ENCODE measurements at regions not wholly inside any gene's neighbourhood (a gene's known extent, or its start where the extent isn't known, plus 50 kb on each side); places are given as distances from the start of the nearest gene placed in this dataset.
"Not testable (repeated sequence)": the region's sequence is repeated elsewhere in the genome, so short reads cannot be mapped to it uniquely, and the experiment has no call there.

DNA sequence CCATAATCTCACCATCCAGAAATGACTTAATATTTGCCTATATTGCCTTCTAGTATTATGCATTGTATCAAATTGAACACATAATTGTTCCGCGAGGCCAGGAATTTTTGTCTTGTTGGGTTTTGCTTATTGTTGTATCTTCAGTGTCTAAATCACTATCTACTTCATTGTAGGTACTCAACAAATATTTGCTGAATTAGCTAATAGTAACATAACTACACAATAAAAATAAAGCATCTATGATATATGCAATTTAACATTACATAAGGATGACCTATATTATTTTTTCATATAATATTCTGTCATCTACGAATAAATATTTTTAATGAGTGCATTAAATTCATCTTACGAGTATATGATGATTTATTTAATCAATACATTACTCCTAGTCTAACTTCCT, 656.3 kb downstream of the ETNK1 start:
- DNase-seq = no peak

DNA sequence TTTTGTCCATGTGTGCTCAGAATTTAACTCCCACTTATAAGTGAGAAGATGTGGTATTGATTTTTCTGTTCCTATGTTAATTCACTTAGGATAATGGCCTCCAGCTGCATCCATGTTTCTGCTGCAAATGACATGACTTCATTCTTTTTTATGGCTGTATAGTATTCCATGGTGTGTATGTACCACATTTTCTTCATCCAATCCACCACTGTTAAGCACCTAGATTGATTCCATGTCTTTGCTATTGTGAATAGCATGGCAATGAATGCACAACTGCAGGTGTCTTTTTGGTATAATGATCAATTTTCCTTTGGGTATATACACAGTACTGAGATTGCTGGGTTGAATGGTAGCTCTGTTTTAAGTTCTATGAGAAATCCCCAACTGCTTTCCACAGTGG, 657.7 kb downstream of the ETNK1 start:
- no peak for DNase-seq

DNA sequence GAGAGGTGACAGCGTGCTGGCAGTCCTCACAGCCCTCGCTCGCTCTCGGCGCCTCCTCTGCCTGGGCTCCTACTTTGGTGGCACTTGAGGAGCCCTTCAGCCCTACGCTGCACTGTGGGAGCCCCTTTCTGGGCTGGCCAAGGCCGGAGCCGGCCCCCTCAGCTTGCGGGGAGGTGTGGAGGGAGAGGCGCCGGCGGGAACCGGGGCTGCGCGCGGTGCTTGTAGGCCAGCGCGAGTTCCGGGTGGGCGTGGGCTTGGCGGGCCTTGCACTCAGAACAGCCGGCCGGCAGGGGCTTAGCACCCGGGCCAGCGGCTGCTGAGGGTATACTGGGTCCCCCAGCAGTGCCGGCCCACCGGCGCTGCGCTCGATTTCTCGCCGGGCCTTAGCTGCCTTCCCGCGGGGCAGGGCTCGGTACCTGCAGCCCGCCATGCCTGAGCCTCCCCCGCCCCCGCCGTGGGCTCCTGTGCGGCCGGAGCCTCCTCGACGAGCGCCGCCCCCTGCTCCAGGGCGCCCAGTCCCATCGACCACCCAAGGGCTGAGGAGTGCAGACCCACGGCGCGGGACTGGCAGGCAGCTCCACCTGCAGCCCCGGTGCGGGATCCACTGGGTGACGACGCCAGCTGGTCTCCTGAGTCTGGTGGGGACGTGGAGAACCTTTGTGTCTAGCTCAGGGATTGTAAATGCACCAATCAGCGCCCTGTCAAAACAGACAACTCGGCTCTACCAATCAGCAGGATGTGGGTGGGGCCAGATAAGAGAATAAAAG, 661.0 kb downstream of the ETNK1 start:
- not testable (repeated sequence) for DNase-seq

DNA sequence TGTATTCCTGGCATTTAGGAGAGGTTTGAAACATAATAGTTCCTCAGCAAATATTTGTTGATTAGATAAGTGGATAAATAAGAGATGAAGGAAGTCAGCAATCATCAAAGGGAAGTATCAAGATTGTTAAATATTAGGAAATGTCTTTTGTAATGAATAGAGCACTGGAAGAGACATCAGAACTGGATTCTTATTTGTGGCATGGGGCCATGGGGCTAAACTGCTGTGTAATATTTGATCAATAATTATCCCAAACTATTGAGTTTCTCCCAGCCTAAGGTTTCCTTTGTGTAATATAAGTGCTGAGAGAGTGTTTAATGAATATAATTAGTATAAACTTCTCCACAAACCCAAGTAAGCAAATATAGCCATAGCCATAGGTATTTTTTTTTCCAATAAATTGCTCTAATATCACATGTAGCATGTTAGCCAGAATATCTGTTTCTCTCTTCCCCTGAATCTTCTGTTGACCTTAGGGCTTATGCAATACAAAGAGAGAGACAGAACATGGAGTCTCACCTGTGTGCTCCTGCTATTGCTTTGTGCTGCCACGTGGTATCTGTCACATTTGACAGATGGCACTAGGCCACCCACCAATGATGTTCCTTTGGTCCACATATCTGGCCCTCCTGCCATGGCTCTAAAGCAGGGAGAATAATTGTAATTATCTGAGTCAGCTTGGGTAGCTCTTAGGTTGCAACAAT, 658.7 kb downstream of the SOX5 start:
- DNase-seq = no peak

DNA sequence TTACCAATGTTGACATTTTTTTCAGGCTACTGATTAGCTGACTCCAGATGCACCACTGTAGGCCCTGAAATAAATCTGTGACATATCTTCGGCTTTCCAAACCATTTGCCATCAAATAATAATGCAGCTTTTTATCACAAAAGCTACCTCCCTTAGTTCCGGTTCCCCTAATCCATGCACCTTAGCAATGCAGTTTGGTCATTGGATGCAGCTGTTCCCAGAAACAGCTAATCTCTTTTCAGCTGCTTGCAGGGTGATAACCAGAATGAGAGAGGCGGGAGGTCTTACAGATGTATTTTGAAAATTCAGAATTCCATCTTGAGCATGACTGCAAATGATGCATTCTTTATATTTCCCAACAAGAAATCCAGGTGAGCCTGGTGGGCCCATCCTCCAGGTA, 646.2 kb downstream of the SOX5 start:
- DNase-seq = no peak

DNA sequence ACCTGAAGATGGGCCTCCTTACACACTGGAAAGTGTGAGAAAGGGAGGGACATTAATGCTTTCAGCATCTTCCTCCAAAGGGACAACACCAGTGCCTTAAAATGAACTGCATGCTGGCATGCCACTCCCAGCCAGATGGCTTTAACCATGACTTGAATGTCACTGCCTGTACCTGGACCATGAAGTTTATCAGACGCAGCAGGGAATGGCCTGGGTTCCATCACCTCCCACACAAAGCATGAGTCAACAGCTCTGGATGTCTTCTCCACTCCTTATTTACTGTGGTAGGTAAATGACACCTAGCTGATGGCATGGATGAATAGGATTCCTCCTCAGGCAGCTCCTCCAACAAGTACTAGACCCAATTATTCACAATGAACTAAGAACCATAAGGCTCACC, 645.6 kb downstream of the SOX5 start:
- DNase-seq = no peak

DNA sequence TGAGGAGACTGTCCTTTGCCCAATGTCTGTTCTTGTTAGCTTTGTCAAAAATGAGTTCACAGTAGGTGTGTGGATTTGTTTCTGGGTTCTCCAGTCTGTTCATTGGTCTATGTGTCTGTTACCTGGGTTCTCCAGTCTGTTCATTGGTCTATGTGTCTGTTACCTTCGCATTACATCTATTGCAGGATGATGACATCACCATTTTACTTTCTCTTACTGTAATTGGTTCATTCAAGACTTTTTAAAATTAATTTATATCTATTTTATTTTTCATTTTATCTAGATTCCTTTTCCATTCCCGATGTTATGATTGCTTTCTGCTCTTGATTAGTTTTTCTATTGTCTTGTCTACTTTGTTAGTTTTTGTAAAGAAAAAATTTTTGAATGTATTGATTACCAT, 615.5 kb downstream of the SOX5 start:
- DNase-seq = no peak

DNA sequence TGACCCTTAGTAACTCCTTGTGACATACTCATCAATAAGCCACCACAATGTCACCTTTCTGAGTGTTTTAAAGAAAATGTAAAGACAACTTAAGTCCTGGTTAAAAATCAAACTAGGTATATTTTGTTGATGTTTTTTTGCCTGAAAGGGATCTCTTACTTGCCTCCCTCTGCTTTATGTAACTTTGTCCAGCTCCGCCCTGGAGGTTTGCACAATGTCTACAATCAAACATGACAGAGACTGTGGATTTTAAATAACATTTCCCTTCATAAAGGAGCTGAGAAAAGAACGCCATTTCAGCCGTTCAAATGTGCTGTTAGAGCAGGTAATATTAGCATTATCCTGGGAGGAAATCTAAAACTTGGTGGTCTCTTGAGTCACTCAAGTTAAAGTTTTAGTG, 613.9 kb downstream of the SOX5 start:
- no peak for DNase-seq

DNA sequence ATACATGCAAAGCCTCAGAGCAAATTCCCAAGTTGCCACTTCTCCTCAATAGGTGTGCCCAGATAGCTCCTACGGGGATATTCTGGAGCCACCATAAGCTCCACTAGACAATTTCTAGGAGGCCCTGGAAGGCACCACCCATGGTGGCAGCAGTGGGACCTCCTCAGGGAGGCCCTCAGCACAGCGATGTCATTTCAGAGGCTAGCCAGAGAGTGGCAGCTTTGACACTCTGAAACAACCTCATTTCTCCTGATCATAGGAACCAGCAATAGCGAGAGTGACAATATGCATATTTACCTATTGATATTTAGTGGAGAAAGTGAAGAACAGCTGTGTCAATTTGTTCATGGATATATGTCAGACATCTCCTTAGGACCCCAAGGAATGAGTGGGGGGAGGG, 612.3 kb downstream of the SOX5 start:
- DNase-seq = no peak

DNA sequence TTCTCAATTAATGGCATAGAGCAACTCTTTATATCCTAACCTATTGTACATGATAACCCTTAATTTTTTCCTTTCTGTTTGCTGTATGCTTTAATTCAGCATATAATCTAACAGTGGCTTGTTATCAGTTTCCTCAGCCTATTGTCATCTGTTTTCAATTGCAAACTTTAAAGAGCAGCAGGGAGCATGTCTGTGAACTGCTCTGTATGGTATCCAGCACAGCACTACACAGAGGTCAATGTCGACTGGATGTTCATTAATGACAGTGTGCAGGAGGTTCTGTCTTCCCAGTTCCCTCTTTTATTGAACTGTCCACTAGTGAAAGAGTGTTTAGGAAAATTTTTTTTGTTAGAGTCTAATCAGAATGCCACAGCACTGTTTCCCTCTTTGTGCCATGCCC, 609.1 kb downstream of the SOX5 start:
- DNase-seq = no peak

DNA sequence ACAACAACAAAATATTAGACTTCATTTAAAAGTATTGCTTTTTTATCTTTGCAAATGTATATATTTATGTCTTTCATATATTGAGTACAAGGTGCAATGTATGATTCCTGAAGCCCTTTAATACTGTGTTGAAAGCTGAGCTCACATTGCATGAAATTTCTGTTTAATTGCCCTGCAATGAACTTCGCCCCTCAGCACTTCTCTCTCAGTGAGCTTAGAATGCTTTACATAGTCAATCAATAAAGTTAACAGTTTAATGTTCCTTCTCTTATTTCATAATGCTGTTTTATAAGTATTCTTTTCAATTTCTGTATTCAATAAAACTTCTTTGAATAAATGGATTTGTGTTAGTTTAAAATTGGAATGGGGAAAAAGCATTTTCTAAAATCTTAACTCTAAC, 607.1 kb downstream of the SOX5 start:
- DNase-seq = no peak

DNA sequence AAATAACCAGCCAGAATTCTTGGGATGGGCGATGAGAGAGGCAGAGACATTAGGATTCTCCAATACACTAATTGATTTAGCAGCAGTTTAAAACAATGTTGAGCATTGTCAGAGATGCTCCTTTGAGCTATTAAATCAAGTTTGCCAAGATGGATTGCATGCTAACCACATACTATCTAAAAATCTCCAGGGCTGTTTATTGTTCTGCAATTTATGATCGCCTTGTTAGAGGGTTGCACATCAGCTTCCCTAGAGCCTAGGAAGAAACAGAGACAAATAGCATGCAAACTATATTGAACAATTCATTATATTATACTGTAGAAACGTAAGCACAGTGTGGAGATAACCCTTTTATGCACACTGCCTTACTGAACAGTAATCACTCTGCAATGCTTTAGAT, 599.9 kb downstream of the SOX5 start:
- DNase-seq = no peak

DNA sequence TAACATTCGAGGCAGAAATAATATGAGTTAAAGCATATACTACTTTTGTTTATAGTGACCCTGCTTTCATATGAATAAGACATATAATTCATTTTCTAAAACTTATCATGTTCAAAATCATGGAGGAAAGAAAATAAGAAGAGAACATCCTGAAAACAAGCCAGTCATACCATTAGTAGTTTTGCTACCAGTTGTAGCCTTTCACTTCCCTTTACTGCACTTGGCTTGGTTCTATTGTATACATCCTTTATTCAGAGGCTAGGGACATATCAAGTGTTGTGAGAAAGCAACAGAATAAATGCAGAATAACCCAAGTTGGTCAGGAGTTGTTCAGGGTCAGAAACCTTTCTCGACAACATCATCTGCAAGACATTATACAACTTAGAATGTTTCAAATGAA, 598.7 kb downstream of the SOX5 start:
- DNase-seq = no peak

DNA sequence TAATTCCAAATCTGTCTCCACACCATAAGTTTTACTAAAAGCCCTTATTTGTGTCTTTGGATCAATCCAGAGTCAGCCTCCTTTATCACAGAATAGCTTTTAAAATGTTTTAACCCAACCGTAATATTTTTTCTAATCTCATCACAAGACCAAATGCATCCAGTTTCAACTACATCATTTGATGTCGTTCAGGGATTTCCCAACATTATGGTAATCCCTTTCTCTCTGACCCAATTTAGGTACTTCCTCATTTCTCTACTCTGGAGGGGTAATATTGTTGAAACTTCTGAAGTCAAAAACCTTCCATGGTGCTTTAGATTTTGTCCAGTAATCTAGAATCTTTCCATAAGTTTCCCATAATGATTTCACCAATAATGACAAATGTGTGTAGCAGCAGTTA, 596.8 kb downstream of the SOX5 start:
- DNase-seq = no peak

DNA sequence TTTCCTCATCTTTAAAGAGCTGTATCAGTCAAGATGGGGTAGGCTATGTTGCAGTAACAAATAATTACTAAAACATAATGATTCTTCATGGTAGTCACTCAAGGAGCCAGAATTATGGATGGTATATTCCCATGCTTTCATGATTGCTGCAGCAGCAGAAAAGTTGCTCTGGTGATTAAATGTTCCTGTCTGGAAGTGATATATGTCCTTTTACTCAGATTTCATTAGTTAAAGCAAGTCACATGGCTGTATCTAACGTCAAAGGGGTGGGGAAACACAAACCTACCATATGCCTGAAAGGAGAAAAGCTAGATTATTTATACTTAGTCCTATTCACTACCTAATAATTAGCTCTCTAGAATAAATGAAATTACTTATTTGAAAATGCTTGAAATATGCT, 594.7 kb downstream of the SOX5 start:
- no peak for DNase-seq

DNA sequence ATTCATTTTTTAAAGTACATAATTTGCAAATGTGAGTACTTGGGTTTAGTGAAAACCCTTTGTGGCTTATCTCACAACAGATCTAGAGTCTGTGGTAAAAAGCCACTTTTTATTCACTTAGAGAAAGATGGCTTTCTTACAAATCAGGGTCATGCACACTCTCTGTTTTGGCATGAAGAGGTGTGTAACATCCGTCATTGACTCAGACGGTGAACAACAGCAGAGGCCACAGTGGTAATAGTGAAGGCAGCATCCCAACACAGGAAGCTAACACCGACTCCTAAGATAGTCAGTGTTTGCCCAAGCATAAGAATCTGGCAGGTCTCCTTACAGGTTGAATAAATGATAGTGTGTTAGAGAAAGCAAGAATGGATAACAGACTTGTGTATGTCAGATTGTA, 593.0 kb downstream of the SOX5 start:
- no peak for DNase-seq

DNA sequence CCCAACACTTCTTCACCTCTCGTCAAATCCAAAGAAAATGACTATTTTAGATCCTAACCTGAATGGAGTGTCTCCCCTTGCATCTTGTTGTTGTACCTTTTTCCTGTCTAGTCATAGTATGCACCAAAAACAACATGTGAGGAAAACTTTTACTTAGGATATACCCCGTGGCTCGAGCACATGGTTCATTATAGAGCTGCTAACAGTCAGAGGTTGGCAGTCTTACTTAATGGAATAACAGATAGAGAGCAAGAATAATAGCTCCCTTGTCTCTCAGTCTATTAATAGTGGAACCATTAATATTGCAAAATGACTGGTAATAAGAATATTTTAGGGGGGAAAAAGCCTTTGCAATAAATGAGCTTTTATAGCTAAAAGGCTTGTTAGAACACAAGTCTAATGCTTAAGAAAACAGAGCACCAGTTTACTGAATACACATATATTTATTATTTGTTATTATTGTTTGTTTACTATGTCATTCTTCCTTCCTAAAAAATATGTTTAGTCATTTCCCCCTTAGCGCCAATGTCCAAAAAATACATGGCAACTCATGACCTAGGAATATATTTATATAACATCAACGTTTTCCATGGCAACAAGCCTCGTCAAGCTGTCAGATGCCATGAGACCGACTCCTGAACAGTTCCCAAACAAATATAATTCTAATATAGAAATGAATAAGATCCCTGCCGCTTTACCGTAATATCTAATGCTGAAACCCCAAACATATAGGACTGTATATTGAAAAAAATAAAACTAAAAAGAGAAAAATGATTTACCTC, 592.4 kb downstream of the SOX5 start:
- no peak for DNase-seq

DNA sequence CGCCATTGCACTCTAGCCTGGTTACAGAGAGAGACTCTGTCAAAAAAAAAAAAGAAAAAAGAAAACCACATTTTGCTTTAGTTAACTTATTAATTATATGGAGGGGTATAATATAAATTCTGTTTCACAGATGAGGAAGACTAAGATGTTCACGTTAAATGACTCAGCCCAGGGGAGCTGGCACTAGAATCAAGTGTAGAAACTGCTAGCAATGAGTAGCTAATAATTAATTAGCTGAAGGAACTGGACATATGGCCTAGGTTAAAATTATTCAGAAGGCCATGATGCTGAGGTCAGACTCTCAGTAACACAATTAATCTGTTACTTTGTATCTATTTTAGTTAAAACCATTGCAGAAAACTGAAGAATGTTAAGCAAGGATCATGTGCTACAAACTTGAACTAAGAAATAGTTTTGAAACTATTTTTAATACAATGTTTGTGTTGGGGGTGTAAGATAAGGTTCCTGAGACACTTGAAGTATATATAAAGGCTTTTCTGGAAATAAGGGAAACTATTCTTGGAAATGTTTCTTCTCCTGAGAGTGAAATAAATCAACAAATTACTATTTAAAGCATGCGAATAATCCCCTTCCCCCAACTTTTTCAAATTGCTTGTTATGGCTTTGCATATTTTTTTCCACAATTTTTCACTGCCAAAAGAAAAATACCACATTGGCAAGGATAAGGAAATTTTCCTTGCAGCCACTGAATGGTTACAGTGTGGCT, 589.3 kb downstream of the SOX5 start:
- no peak for DNase-seq

DNA sequence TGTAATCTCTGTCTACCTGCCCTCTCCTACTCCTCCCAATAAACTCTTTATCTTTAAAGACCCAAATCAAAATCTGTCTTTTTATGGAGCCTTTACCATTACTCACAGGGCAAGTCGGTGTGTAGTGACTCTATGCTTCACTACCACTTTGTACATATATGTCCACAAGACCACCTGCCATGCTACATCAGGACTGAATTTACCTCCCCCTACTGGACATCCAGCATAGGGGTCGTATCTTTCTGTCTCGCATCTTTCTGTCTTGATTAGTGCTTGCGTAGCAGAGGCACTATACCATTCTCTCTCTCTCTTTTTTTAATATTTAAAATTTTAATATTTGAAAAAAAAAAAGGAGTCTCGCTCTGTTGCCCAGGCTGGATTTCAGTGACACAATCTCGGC, 587.5 kb downstream of the SOX5 start:
- DNase-seq = no peak

DNA sequence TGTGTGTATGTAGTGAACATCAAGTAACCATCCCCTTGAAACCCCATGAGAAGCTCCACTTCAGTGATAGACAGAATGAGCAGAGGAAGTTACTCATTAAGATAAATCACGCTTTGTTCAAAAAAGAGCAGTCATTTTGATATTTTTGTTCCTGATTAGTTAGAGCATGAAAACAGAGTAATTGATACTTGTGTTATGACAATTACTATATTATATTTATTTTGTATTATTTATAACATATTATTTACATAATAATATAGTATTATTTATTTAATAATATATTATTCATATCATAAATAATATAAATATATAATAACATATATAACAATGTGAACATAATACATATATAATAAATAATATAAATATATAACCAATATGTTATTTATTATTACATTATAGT, 580.9 kb downstream of the SOX5 start:
- DNase-seq = no peak

DNA sequence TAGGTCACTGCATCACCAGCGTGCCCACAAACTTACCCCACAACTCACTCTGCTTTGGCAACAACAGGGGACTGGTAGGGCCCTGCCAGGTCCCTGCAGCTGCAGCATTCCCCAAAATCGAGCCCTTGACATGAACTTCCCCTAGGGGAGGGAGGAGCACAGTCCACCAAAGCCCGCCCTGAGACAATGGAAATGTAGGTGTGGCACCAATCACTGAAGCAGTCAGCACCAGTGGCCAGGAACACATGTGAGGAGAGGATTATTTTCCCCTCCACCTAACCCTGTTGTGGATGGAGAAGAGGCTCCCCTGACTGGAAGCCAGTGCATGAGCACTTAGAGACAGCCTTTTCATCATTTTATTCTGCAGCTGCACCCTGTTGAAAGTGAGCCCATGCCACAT, 573.8 kb downstream of the SOX5 start:
- no peak for DNase-seq

DNA sequence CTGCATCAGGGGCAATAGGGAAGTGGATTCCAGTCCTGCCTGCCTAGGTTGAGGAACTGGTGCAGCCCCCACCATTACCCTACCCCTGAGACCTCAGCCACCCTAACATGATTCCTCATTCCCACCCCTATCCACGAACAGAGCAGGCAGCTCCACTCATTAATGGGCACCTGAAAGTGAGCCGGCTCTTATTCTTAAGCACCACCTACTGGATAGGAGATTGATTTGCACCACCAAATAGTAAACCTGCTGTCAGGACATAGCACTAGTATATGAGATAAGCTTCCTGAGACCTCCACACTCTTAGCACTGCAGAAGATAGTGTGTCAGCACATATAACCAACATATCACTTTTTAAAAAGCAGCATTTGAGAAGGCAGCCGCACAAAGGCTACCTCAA, 573.2 kb downstream of the SOX5 start:
- DNase-seq = no peak

DNA sequence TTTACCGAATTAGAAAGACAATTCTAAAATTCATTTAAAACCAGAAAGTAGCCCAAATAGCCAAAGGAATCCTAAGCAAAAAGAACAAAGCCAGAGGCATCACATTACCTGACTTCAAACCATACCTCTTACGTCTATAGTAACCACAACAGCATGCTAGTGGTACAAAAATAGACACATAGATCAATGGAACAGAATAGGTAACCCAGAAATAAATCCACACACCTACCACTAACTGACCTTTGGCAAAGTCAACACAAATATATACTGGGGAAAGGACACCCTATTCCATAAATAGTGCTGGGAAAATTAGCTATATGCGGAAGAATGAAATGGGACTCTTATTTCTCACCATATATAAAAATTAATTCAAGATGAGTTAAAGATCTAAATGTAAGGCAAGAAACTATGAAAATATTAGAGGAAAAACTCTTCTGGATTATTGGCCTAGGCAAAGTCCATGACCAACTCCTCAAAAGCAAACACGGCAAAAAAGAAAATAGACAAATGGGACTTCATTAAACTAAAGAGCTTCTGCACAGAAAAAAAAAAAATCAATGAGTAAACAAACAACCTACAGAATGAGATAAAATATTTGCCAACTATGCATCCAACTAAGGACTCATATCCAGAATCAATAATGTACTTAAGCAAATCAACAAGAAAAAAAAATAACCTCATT, 568.9 kb downstream of the SOX5 start:
- DNase-seq = no peak

Measured in islet precursor cell (in vitro differentiated cells).